Tibial nerve (tissue), 4 donors: ENCODE measurements at regions not wholly inside any gene's neighbourhood (a gene's known extent, or its start where the extent isn't known, plus 50 kb on each side); places are given as distances from the start of the nearest gene placed in this dataset.

ENCODE experiments used
- DNase-seq, 2 donors: peaks; one replicate each; pipeline ENCODE4 v3.0.0-alpha.2; 2019; ENCODE audit warnings: low spot score in 2 of 2
- H3K27ac ChIP-seq, 4 donors: fragments of 200-600 bp; sonication (generic) in 3 of 4; one replicate each; pipeline ENCODE4 v1.5.1; 2017 to 2019; ENCODE audit warnings: mild to moderate bottlenecking in 1 of 4
- H3K27me3 ChIP-seq, 2 donors: fragments of 200-600 bp; sonication (generic) in 1 of 2; one replicate each; pipeline versions ENCODE4 v1.5.1 to v1.6.0; 2017 to 2019
- H3K36me3 ChIP-seq, 3 donors: fragments of 200-600 bp; sonication (generic); one replicate each; pipeline ENCODE4 v1.5.1; 2018 to 2019
- H3K4me1 ChIP-seq, 4 donors: fragments of 200-600 bp; sonication (generic) in 3 of 4; one replicate each; pipeline ENCODE4 v1.5.1; 2017 to 2019
- H3K4me3 ChIP-seq, 4 donors: fragments of 200-600 bp; sonication (generic) in 3 of 4; one replicate each; pipeline ENCODE4 v1.5.1; 2017 to 2019; ENCODE audit warnings: mild to moderate bottlenecking in 1 of 4, moderate library complexity in 1 of 4
- H3K9me3 ChIP-seq, 4 donors: fragments of 200-600 bp; sonication (generic) in 3 of 4; one replicate each; pipeline ENCODE4 v1.5.1; 2017 to 2019
- EP300 ChIP-seq, 2 donors: sonication (generic); formaldehyde crosslinking; IDR thresholded peaks; one replicate each; pipeline ENCODE4 v1.6.1; 2017; ENCODE audit warnings: antibody characterized with exemption in 2 of 2, mild to moderate bottlenecking in 1 of 2
- POLR2A ChIP-seq, 2 donors: fragments of 450-650 bp; IDR thresholded peaks; one replicate each; pipeline ENCODE4 v1.6.1; 2017; ENCODE audit warnings: antibody characterized with exemption in 2 of 2, mild to moderate bottlenecking in 2 of 2, moderate library complexity in 2 of 2
- WGBS, 2 donors: methylation state at CpG; one replicate each; pipeline ENCODE4 v1.1.5; 2018; 5-methylcytosine and 5-hydroxymethylcytosine counted together
- TF ChIP-seq, protein P1 (sequence below), 5 experiments: fragments of 200-600 bp in 3 of 5; fragments of 450-650 bp in 2 of 5; sonication (generic) in 3 of 5; IDR thresholded peaks; one replicate each; pipeline ENCODE4 v1.5.1; 2016 to 2019; ENCODE audit warnings: antibody characterized with exemption in 5 of 5, mild to moderate bottlenecking in 3 of 5, moderate library complexity in 2 of 5

DNA sequence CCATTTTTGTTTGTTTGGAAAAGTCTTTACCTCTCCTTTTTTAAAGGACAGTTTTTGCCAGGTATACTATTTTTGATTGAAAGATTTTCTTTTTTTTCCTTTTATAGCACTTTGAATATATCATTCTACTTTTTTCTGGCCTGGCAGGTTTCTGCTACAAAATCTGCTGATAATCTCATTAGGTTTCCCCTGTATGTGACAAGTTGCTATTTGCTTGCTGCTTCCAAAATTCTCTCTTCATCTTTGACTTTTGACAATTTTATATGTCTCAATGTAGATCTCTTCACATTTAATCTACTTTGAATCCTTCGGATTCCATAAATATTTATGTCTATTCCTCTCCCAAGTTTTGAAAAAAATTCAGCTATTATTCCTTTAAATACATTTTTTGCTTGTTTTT, 838.5 kb downstream of the IGSF11 start:
- Histone ChIP-seq H3K36me3 (no peaks in the 10 kb centered on the region), H3K9me3 (peaks cover 0 to 33% (median 5%) of the 10 kb centered on the region in 4 donors), H3K27me3 (no peaks in the 10 kb centered on the region), H3K4me1 (no peaks in the 10 kb centered on the region), H3K4me3 (no peak overlapping the region), H3K27ac (no peak overlapping the region)
- no peak for DNase-seq
- 79 to 84% methylated on average over 1 of the region's 1 CpG for WGBS, 2 donors
- TF ChIP-seq, protein P1, sequence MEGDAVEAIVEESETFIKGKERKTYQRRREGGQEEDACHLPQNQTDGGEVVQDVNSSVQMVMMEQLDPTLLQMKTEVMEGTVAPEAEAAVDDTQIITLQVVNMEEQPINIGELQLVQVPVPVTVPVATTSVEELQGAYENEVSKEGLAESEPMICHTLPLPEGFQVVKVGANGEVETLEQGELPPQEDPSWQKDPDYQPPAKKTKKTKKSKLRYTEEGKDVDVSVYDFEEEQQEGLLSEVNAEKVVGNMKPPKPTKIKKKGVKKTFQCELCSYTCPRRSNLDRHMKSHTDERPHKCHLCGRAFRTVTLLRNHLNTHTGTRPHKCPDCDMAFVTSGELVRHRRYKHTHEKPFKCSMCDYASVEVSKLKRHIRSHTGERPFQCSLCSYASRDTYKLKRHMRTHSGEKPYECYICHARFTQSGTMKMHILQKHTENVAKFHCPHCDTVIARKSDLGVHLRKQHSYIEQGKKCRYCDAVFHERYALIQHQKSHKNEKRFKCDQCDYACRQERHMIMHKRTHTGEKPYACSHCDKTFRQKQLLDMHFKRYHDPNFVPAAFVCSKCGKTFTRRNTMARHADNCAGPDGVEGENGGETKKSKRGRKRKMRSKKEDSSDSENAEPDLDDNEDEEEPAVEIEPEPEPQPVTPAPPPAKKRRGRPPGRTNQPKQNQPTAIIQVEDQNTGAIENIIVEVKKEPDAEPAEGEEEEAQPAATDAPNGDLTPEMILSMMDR (IDR thresholded peaks at IDR 0.05) = no peak
- no peak for TF ChIP-seq EP300 (IDR thresholded peaks at IDR 0.05)
- no peak for TF ChIP-seq POLR2A (IDR thresholded peaks at IDR 0.05)

DNA sequence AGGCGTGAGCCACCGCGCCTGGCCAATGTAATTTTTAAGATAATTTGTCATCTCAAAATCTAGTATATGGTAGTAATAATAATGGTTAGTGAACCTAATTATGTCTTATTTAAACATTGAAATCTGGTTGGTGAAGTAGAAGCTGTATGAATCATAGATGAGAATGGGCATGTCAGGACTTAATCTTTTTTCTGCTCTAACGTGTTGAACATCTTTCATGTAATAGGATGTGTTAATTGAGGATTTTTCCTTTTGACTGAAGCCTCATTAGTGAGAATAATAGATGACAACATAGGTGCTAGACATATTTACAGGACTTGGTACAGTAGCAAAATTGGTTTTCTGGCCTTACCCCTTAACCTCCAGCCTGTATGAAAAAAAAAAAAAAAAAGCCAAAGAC, 835.6 kb downstream of the IGSF11 start:
- no peaks in the 10 kb centered on the region for H3K27me3 ChIP-seq
- DNase-seq = no peak
- TF ChIP-seq, protein P1 (IDR thresholded peaks at IDR 0.05) = no peak
- TF ChIP-seq EP300 (IDR thresholded peaks at IDR 0.05) (no peak), POLR2A (IDR thresholded peaks at IDR 0.05) (no peak)
- 92 to 94% methylated on average over 4 of the region's 4 CpGs for WGBS, 2 donors
- no peak overlapping the region for H3K27ac ChIP-seq
- peaks cover 0 to 34% (median 3%) of the 10 kb centered on the region in 4 donors for H3K9me3 ChIP-seq
- no peak overlapping the region for H3K4me3 ChIP-seq
- H3K4me1 ChIP-seq = no peaks in the 10 kb centered on the region
- no peaks in the 10 kb centered on the region for H3K36me3 ChIP-seq

DNA sequence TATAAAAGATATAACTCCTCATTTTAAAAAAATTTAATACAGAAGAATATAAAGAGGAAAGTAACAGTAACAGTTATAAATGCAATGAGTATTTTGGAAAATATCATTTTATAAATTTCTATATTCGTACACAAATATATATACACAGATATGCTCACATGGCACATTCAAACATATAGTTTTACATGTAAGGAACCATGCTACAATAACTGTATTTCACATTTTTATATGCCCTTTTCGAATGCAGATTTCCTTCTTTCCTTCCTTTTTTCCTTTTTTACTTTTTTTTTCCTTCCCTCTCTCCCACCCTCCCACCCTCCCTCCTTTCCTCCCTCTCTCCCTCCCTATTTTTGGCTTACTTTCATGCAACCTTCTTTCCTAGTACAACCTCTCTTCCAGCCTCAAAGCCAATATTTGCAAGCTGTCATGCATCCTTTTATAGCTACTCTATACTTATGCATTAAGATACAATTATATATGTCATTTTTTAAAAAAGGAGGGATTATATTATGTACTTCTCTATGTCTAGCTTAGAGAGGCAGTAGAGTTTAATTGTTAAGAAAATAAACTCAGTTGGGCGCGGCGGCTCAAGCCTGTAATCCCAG, 830.5 kb downstream of the IGSF11 start:
- 85 to 89% methylated on average over 5 of the region's 5 CpGs for WGBS, 2 donors
- H3K27ac ChIP-seq = no peak overlapping the region
- no peak for DNase-seq
- no peak overlapping the region for H3K4me3 ChIP-seq
- H3K36me3 ChIP-seq = no peaks in the 10 kb centered on the region
- no peak for TF ChIP-seq EP300 (IDR thresholded peaks at IDR 0.05)
- TF ChIP-seq POLR2A (IDR thresholded peaks at IDR 0.05) = no peak
- TF ChIP-seq, protein P1 (IDR thresholded peaks at IDR 0.05) = no peak
- no peaks in the 10 kb centered on the region for H3K4me1 ChIP-seq
- H3K9me3 ChIP-seq = peaks cover 0 to 9% (median 0%) of the 10 kb centered on the region in 4 donors
- H3K27me3 ChIP-seq = no peaks in the 10 kb centered on the region

- TF ChIP-seq EP300 (IDR thresholded peaks at IDR 0.05) = no peak
- TF ChIP-seq, protein P1 (IDR thresholded peaks at IDR 0.05) = no peak
- TF ChIP-seq POLR2A (IDR thresholded peaks at IDR 0.05) = no peak
- no peaks in the 10 kb centered on the region for H3K36me3 ChIP-seq
- no peaks in the 10 kb centered on the region for H3K27me3 ChIP-seq
- H3K9me3 ChIP-seq = peaks cover 0 to 3% (median 0%) of the 10 kb centered on the region in 4 donors
- no peak overlapping the region for H3K27ac ChIP-seq
- H3K4me3 ChIP-seq = no peak overlapping the region
- DNase-seq = no peak
- H3K4me1 ChIP-seq = no peaks in the 10 kb centered on the region
- 76 to 86% methylated on average over 3 of the region's 3 CpGs for WGBS, 2 donors
Observed at GRCh38 chr3:118207271-118207670, 827.4 kb downstream of the IGSF11 start.

- Histone ChIP-seq H3K36me3 (no peaks in the 10 kb centered on the region), H3K27ac (no peak overlapping the region), H3K4me3 (no peak overlapping the region), H3K27me3 (no peaks in the 10 kb centered on the region), H3K4me1 (no peaks in the 10 kb centered on the region), H3K9me3 (no peaks in the 10 kb centered on the region)
- 48 to 73% methylated on average over 2 of the region's 2 CpGs for WGBS, 2 donors
- DNase-seq = no peak
- TF ChIP-seq POLR2A (IDR thresholded peaks at IDR 0.05) (no peak), EP300 (IDR thresholded peaks at IDR 0.05) (no peak)
- TF ChIP-seq, protein P1 (IDR thresholded peaks at IDR 0.05) = no peak
Observed at GRCh38 chr3:118208642-118209041, 826.0 kb downstream of the IGSF11 start.
